GM11168 (cell line): ENCODE measurements at regions not wholly inside any gene's neighbourhood (a gene's known extent, or its start where the extent isn't known, plus 50 kb on each side); places are given as distances from the start of the nearest gene placed in this dataset.
"Not testable (repeated sequence)": the region's sequence is repeated elsewhere in the genome, so short reads cannot be mapped to it uniquely, and the experiment has no call there.

ENCODE experiments used
- in situ Hi-C: fragments of 300-500 bp; cut with MboI; formaldehyde crosslinking; loops from one replicate; pipeline ENCODE4 v1.12.0; 2022; ENCODE audit warnings: low sequenced_read_pairs; ENCODE audit not compliant: unreplicated experiment

GRCh38 chrY:7334449-7334848 lies 422.9 kb upstream of the AMELY start:
- in situ Hi-C loops, result loop anchor here (25.0 kb wide), 1 partner anchor 478 kb away; no protein-coding TSS in a partner anchor

DNA sequence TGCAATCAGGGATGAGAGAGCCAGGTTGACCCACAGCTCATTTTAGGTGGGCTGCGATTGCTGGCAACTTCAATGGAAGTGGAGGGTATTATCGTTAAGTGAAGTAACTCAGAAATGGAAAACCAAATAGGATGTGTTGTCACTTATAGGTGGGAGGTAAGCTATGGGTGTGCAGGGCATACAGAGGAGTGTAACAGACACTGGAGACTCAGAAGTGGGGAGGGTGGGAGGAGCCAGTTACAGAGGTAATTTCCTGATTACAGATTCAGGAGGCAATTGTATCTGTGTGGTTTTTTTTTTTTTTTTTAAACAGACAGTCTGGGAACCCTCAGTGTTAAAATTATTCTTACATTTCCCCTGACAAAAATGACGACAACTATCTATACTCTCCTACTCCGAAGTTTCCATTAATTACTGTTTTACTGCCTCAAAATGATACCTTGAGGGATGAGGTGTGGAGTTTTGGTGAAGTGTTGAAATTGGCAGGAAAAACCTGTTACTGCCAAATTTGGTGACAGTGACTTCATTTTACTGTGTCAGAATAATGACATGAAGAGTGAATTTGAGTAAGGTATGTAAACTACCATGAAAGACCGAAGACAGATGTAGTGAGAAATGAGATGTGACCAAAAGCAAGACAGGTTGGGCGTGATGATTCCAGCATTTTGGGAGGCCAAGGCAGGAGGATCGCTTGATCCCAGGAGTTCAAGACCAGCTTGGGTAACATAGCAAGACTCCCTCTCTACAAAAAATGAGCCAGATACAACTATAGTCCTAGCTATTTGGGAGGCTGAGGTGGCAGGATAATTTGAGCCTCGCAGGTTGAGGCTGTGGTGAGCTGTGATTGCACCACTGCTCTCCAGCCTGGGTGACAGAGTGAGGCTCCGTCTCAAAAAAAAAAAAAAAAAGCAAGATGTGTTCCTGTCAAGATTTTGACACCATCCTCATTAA lies 415.0 kb upstream of the AMELY start:
- in situ Hi-C loops, result loop anchor here (25.0 kb wide), 1 partner anchor 486 kb away; no protein-coding TSS in a partner anchor

GRCh38 chrY:7325531-7325930 lies 414.0 kb upstream of the AMELY start:
- in situ Hi-C loops, result loop anchor here (25.0 kb wide), 1 partner anchor 487 kb away; no protein-coding TSS in a partner anchor

DNA sequence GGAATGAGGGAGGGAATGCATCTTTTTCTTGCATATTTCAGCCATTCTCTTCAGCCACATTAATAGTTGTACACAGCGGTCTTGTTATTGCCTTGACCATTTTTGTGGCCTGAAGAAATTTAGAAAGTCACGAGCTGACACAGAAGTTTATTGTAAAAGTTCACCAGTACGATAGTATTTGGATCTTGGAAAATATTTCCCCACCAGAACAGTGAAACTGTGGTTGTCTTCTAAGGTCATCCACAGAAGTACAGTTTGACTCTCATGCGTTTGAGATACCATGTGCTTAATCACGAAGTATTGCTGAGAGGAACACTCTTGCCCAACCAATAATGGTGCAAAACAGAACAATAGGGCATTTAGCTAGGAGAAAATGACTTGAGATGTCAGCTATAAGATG lies 409.2 kb upstream of the AMELY start:
- in situ Hi-C loops, result no loop called here

- in situ Hi-C loops, result not testable (repeated sequence)
Measured at GRCh38 chrY:7320171-7320570, 408.6 kb upstream of the AMELY start.

DNA sequence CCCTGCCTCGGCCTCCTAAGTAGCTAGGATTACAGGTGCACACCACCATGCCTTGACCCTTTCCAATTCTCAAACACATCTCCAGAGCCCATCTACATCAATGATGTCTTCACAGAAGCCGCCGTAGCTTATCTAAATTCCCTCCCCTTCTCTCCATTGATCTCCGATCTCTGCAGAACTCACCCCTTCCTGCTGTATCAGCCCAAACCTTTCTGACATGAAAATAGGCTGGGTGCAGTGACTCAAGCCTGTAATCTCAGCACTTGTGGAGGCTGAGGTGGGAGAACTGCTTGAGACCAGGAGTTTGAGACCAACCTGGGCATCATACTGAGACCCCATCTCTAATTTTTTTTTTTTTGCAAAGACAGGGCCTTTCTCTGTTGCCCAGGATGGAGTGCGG lies 406.6 kb upstream of the AMELY start:
- in situ Hi-C loops, result no loop called here

- in situ Hi-C loops, result no loop called here
Measured at GRCh38 chrY:7317571-7317970, 406.0 kb upstream of the AMELY start.

DNA sequence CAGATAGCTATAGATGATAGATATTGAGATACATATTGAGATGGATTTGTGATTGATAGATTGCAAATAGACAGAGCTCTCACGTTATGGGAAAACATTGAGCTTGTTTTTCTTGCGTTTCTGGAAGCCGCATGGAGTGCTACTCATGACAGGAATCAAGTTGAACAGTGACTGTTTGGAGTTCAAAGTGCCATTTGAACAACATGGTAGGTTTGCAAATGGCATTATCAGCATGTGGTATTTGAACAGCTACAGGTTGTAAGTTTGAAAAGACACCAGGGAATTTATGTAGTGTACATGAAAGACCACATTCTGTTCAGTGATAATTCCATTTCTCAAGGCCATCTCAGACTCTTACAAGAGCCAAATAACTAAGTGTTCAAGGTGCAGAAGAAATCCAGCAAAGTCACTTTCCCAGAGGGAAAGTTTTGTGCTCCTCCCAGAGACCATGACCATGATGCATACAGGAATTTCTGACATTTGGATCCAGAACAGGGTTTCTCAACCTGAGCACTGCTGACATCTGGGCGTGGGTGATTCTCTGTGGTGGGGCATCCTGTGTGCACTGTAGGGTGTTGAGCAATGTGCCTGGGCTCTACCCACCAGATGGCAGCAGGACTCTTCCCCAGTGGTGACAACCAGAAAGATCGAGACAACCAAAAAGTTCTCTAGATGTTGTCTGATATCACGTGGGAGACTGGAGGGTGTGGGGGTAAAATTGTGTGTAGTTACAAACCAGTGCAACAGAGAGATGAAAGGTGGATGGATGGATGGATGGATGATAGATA lies 399.1 kb upstream of the AMELY start:
- in situ Hi-C loops, result no loop called here

- in situ Hi-C loops, result no loop called here
Measured at GRCh38 chrY:7308816-7309215, 397.3 kb upstream of the AMELY start.

DNA sequence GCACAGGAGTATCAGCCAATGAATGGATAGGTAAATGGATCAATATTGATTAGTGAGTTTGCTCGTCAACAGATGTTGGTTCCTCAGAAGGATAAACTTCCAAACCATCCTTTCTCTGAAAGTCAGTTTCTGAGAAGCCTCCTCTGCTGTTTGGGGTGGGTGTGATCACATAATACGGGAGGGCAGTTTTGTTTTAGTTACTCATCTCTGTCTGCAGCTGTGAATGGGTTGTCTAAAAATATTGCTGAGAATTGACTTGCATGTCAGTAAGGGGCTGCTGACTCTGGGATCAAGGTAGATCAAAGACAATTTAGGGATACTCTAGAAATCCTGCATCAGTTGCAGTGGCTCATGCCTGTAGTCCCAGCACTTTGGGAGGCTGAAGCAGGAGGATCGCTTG lies 390.8 kb upstream of the AMELY start:
- in situ Hi-C loops, result no loop called here

GRCh38 chrY:7299960-7300359 lies 388.4 kb upstream of the AMELY start:
- in situ Hi-C loops, result no loop called here

DNA sequence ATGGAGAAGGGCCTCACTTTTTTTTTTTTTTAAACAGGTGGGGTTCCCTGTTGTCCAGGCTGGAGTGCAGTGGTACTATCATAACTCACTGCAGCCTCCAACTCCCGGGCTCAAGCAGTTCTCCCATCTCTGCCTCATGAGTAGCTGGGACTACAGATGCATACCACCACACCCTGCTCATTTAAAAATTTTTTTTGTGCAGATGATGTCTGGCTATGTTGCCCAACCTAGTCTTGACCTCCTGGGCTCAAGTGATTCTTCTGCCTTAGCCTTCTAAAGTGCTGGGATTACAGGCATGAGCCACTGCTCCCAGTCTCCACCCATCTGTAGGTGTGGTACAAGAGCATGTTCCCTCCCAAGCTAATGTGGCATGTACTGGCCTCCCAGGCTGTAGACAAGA lies 380.6 kb upstream of the AMELY start:
- in situ Hi-C loops, result no loop called here

DNA sequence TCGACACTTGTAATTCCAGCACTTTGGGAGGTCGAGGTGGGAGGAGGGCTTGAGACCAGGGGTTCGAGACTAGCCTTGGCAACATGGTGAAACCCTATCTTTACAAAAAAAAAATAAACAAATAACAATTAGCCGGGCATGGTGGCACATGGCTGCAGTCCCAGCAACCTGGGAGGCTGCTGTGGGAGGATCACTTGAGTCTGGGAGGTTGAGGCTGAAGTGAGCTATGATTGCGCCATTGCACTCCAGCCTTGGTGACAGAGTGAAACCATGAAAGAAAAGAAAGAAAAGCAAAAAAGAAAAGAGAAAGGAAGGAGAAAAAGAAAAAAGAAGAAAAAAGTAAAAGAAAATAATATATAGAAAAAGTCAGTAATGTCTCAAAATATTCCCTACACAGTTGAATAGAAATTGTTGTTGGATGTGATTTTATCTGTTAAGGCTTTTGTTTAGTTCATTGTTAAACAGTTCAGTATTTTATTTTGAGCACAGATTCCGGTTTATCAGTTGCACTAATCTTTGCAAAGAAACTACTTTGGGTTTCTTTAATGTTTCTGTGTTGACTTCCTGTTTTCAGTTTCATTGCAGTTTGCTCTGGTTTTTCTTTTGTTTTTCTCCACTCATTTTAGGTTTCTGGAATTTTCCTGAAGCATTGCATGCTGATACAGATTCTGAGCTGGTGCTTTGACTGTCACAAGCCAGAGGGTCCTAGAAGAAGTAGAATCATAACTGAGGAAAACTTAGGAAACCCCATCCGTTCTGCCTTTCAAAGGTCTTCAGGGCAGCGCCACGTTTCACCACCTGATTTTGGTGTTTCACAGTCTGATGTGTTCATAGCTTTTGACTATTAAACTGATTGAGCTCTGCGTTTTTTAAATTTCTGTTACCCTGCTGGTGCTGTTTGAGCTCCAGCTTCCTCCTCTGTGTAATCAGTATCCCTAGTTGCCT lies 378.6 kb upstream of the AMELY start:
- in situ Hi-C loops, result no loop called here

DNA sequence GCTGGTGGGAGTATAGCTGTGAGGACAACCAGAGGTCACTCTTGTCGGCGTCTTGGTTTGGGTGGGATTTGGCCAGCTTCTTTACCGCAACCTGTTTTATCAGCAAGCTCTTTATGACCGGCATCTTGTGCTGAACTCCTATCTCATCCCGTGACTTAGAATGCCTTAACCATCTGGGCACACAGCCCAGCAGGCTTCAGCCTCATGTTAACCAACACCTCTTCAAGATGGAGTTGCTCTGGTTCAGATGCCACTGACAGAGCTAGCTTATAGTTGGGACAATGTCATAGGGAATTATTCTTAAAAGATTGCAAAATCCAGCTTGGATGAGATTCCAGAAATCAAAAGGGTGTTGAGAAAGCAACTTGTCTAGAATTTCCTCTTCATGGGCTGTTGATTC lies 377.1 kb upstream of the AMELY start:
- in situ Hi-C loops, result no loop called here

- in situ Hi-C loops, result not testable (repeated sequence)
Measured at GRCh38 chrY:7287963-7288362, 376.4 kb upstream of the AMELY start.

DNA sequence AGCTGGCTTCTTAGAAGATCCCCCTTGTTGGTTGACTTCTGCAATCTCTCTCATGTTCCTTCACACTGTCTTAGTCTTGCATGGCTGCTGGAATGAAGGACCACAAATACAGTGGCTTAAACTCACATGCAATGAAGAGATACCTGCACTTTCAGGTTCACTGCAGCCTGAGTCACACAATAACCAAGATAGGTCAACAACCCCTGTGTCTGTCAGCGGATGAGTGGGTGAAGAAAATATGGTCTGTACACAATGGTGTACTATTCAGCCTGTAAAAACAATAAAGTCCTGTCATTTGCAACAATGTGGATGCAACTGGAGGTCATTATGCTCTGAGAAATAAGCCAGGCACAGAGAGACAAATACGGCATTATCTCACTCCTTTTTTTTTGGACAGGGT lies 373.8 kb upstream of the AMELY start:
- in situ Hi-C loops, result no loop called here

DNA sequence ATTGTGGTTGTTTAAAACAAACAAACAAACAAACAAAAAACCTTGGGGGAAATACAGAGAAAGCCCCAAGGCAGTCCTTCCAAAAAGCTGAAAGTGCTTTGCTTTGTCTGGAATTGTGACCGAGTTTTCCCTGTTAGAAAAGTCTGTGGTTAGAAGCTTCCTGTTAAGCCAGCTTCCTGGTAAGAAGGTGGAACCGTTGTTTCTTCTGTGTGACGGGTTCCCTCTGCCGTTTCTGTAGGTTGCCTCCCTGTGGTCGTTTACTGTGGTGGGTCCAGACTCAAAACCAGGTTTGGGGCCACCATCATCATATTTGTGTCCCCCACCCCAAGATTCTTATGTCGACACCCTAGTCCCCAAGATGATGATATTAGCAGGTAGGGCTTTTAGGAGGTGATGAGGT lies 371.4 kb upstream of the AMELY start:
- in situ Hi-C loops, result no loop called here

DNA sequence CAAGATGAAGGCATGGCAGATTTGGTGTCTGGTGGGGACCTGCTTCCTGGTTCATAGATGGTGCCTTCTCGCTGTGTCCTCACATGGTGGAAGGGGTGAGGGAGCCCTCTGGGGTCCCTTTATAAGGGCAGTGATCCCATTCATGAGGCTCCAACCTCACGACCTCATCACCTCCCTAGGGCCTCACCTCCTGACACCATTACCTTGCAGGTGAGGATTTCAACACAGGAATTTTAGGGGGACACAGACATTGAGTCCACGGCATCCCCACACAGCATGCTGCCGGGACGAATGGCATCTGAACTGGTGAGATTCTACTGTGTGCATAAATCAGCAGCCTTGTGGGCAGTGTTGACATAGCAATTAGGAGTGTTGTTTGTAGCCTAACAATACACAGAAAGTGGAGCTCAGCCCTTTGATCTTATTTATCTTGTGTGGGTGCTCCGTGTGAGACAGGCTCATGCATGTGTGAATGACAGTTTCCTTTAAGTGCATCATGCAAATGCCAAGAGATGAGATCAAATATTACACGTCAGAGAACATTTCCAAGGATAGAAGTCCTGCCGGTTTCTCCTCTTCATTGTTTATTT lies 368.7 kb upstream of the AMELY start:
- in situ Hi-C loops, result not testable (repeated sequence)

- in situ Hi-C loops, result no loop called here
Measured at GRCh38 chrY:7275751-7276150, 364.2 kb upstream of the AMELY start.

DNA sequence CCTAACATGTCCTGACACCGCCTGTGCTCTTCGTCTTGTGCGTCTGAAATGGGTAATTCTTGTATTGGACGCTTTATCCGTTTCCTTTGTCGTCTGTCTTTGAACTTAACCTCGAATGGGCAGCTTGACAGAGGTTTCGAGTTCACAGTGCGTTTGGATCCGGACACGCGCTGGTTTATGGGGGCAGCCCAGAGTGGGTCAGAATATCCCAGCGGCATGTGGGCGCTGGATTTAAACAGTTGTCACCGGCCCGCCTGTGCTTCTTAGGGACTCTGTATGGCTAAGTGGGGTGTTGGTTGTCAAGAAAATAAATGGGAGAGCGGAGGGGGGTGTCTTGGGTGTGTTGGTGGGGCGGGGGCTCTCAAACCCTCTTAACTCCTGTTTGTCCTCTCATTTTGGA lies 363.5 kb upstream of the AMELY start:
- in situ Hi-C loops, result no loop called here
